ENCODE measurements at regions not wholly inside any gene's neighbourhood (a gene's known extent, or its start where the extent isn't known, plus 50 kb on each side); places are given as distances from the start of the nearest gene placed in this dataset.

GRCh38 chr1:187951817-187952216 lies 1123.1 kb downstream of the PLA2G4A start:
- DNase-seq (ENCODE audit: insufficient read length, low spot score): no peak
- FAIRE-seq: no peak
- no peak for TF ChIP-seq CTCF (IDR thresholded peaks at IDR 0.05; ENCODE audit: insufficient read depth, missing control alignments)

GRCh38 chr1:187952446-187952845 lies 1123.7 kb downstream of the PLA2G4A start:
- FAIRE-seq (peak; percentile 84), DNase-seq (ENCODE audit: insufficient read length, low spot score) (no peak)
- no peak for TF ChIP-seq CTCF (IDR thresholded peaks at IDR 0.05; ENCODE audit: insufficient read depth, missing control alignments)

- no peak for TF ChIP-seq CTCF (IDR thresholded peaks at IDR 0.05; ENCODE audit: insufficient read depth, missing control alignments)
- peak; percentile 41 for FAIRE-seq
- no peak for DNase-seq (ENCODE audit: insufficient read length, low spot score)
These were observed 1128.2 kb downstream of the PLA2G4A start for GRCh38 chr1:187956975-187957374.

GRCh38 chr1:187958207-187958606 lies 1129.5 kb downstream of the PLA2G4A start:
- FAIRE-seq (peak; percentile 61), DNase-seq (ENCODE audit: insufficient read length, low spot score) (no peak)

GRCh38 chr1:187959062-187959461 lies 1130.3 kb downstream of the PLA2G4A start:
- no peak for TF ChIP-seq CTCF (IDR thresholded peaks at IDR 0.05; ENCODE audit: insufficient read depth, missing control alignments)
- DNase-seq (ENCODE audit: insufficient read length, low spot score): no peak
- peak; percentile 75 for FAIRE-seq

More at GRCh38 chr1:187958207-187958606, 1129.5 kb downstream of the PLA2G4A start:
- no peak for TF ChIP-seq CTCF (IDR thresholded peaks at IDR 0.05; ENCODE audit: insufficient read depth, missing control alignments)

- TF ChIP-seq CTCF (IDR thresholded peaks at IDR 0.05; ENCODE audit: insufficient read depth, missing control alignments): no peak
- FAIRE-seq (no peak), DNase-seq (ENCODE audit: insufficient read length, low spot score) (no peak)
These were observed 1131.4 kb downstream of the PLA2G4A start for GRCh38 chr1:187960125-187960638.

- DNase-seq (ENCODE audit: insufficient read length, low spot score) (no peak), FAIRE-seq (no peak)
- TF ChIP-seq CTCF (IDR thresholded peaks at IDR 0.05; ENCODE audit: insufficient read depth, missing control alignments): no peak
These were observed 1133.1 kb downstream of the PLA2G4A start for GRCh38 chr1:187961895-187962294.

Data from D721Med (cell line).